HG02943 (cell line): ENCODE measurements at regions not wholly inside any gene's neighbourhood (a gene's known extent, or its start where the extent isn't known, plus 50 kb on each side); places are given as distances from the start of the nearest gene placed in this dataset.
A peak's percentile ranks its signal among the peaks of the same experiment; 100 is the strongest.

ENCODE experiments used
- ATAC-seq: cut with Tn5 transposase; IDR thresholded peaks from one replicate; pipeline ENCODE4 v1.9.1; 2021; ENCODE audit warnings: mild to moderate bottlenecking, low read depth, moderate library complexity; ENCODE audit not compliant: unreplicated experiment

DNA sequence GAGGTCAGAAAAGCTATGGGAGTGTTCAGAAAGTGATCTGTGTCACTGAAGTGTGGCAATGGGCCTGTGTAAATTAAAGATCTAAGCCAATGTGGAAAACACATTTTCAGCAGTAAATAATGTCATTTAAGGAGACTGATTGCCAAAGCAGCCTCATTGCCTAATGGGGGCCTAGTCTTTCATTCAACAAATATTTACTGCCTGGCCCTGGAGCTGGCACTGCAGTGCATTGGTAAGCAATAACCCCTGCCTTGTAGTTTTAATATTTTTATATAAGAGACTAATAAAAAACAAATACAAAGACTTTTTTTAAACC is 326.6 kb downstream of the BTG1 start:
- no peak for ATAC-seq

DNA sequence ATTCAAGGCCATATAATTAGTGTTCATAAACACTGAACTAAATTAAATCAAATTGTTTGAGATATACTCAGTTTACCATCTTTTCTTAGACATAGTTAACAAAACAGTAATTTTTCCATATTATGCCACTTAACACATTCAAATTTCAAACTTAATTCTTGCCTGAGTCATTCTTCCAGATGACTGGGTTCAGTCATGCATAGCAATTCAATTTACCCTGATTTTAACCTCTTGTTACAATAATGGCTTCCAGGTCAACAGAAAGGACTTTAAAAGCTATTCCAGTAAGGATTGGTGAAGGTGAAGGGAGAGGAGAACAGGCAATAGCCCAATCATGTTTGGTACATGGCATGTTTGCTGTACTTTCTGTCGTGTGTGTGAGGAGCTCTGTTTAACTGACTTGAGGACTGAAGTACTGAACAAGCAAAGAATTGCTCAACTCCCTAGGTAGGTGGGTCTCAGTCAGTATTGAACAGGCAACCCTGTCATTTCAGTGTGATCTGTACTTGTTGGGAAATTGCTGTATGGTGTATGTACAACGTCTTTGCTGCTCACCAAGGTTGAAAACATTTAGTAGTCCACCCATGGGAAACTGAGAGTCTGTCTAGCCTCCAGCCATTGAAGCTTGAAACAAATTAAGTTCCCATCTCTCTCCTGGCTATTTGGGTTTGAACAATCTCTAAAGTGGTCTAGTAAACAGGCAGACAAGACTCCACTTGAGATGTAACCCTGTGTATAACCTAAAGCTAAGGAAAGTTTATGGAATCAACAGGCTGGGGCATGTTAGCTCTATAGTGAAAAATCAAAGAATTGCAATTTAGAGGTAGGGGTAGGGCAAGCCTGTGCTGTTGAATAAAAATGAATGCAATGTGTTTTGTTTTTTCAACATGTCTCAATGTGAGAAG is 327.2 kb downstream of the BTG1 start:
- ATAC-seq: no peak

DNA sequence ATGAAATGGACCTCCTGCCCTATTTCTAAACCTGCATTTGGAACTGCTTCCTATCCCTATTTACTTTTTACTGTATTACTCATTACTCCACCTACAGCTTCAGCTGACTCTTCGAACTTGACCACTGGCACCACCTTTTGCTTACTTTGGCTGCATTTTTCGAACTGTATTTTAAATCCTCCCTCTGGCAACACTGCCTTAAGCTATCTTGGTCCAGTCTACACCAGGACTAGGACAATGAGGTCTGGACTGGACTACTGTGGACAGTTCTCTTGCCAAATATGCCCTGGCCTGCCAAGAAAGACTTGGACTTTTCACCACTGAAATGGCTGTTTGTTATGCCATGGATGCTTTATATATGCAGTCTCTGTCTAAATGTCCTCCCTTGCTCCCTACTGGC is 328.1 kb downstream of the BTG1 start:
- ATAC-seq: no peak

DNA sequence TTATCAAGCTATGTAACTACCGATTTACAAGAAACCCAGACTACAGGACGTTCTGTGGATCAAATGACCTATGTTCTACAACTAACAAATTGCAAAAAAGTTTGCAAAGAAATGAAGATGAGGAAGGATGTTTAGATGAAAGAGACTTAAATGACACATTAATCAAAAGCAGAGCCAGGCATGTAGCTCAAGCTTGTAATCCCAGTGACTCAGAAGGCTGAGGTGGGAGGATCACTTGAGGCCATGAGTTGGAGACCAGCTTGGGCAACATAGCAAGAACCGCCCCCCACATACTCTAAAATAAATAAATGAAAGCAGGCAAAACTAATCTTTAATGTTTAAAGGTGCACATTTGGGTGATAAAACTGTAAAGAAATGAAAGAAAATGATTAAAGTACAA is 331.9 kb downstream of the BTG1 start:
- ATAC-seq: no peak

DNA sequence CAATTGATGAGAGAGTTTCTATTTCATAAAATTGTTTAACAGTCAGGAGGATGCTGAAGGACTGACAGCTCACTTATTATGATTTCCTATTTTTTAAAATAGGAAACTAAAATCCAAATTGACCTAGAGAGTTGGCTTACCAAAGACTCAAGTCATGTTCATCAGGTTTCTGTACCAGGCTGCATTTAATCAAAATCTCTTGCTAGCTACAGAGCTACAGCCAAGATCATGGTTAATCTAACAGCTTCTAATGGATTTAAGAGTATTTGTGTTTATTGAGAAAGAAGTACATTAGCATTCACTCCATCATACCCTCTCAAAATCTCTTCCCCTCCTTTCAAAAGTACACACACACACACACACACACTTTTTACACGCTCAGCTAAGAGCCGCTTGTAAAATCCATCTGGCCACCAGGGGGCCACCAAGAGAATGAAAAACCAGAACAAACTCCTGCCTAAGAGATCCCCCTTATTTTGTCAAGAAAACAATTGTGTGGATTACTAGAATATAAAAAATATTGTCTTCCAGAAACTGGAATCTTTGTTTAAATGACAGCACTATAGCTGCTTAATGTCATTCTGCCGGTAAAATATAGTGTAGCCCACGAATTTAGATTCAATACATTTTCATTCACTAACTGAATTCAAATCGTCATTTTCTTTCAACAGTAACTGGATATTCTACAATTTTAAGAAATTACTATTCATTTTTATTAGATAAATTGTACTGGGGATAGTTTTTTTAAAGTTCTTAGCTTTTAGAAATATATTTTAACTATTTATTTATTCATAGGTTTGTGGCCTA is 334.0 kb downstream of the BTG1 start:
- peak; percentile 59 for ATAC-seq

DNA sequence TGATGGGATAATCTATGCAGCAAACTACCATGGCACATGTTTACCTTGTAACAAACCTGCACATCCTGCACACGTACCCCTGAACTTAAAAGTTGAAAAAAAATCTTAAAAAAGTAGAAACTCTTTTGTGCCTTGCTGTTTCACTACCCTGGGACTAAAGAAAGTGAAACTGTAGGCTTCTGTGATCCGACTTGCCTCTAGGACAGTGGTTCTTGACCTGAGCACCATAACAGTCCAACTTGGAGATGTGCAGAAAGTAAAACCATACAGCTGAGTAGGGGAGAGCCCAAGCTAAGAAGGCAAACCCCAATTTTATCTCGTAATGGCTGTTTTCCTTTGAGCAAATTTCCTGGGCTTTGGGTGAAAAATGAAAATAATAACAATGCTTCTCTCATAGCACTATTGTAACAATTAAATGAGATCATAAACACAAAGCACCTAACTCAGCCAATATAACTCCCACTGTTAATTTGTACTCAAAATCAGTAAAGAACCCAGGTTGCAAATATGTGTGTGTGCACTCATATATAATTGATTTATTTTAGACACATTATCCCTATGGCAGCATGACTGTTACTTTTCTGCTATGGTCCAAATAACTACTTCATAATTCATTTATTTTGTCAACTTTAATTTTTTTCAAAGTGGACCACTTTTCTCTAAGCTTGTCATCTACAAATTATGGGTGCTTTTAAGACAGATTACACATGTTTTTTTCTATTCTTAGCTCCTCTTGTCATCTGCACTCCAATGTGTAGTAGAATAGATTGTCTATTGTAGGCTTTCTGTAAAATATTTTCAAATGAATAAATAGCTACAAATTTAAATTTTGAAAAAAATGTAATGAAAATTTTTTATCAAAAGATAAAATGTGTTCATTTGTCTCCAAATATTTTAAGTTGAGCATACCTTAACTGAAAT is 334.9 kb downstream of the BTG1 start:
- no peak for ATAC-seq

DNA sequence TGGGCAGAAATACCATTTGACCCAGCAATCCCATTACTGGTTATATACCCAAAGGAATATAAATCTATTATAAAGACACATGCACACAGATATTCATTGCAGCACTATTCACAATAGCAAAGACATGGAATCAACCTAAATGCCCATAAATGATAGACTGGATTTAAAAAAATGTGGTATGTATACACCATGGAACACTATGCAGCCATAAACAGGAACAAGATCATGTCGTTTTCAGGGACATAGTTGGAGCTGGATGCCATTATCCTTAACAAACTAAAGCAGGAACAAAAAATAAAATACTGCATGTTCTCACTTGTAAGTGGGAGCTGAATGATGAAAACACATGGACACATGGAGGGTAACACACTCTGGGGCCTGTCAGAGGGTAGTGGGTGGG is 335.6 kb downstream of the BTG1 start:
- ATAC-seq: no peak

DNA sequence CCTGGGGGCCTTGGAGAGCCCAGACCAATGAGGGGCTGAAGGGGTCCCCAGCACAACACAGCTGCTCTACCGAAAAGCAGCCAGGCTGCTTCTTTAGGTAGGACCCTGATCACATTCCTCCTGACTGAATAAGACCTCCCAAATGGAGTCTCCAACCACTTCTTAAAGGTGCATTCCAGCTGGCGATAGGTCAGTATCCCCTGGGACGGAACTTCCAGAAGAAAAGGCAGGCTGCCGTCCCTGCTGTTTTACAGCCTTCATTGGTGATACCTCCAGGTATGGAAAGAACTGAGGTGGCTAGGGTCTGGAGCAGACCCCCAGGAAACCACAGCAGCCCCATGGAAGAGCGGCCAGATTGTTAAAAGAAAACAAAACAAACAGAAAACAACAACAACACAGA is 340.6 kb downstream of the BTG1 start:
- no peak for ATAC-seq

DNA sequence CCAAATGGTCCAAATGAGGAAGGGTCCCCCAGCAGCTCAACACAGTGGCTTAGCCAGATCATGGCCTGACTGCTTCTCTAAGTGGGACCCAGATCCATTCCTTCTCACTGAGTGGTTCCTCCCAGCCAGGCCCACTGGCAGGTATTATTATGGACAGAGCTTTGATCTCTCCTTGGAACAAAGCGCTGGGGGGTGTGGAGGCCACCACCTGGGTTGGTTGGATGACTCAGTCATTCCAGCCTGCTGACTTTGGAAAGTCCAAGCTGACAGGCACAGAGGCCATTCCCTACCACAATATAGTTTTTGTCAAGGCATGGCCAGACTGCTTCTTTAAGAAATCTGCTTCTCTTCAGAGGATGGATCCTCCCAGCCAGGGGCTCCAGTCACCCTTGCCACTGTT is 341.1 kb downstream of the BTG1 start:
- ATAC-seq: no peak

DNA sequence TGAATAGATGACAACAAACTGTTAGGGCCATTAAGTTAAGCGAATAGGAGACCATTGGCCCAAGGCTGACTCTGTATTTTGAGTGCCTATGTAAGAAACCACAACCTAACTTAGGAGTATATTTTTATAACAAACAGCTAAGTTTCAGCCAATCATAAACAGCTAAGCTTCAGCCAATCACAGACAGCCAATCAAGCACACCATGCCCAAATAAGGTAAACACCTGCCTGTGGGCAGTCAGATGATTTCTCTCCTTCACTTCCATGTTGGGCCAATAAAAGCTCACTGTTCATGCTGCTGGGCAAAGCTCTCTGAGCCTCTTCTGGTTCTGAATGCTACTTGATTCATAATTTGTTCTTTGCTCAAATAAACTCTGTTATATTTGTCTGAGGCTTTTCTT is 344.6 kb downstream of the BTG1 start:
- no peak for ATAC-seq

DNA sequence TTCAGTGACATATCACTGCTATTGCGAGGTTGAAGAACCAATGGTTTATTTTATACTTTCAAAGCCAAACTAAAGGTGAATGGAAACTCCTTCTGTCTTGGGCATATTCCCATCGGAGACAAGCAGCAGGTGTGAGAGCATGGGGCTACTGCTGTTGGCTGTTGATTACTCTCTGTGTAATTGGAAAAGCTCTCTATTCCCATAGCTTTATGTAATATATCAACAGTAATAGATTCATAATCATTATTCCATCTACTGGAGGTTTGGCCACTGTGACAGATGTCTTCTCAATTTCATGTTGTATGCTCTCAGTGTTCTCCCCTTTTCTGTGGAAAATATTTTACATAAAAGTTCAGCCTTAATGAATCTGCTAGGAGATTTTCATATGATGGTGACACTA is 352.0 kb downstream of the BTG1 start:
- no peak for ATAC-seq

DNA sequence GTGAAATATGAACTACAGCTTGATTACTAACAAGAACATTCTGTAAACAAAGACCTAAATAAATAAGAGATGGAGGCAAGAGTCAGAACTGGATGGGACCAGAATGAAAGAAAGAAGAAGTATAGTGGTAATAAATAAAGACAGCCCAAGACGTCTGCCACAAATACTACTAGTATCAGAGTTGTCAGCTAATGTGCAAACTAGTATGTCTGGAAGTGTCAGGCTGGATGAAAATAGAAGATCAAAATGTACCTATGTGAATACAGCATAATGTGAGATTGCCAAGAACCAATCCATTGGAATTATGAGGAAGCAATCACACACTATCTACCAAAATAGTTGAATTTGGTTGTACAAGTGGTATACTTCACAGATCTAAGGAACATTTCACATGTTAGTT is 353.0 kb downstream of the BTG1 start:
- no peak for ATAC-seq

DNA sequence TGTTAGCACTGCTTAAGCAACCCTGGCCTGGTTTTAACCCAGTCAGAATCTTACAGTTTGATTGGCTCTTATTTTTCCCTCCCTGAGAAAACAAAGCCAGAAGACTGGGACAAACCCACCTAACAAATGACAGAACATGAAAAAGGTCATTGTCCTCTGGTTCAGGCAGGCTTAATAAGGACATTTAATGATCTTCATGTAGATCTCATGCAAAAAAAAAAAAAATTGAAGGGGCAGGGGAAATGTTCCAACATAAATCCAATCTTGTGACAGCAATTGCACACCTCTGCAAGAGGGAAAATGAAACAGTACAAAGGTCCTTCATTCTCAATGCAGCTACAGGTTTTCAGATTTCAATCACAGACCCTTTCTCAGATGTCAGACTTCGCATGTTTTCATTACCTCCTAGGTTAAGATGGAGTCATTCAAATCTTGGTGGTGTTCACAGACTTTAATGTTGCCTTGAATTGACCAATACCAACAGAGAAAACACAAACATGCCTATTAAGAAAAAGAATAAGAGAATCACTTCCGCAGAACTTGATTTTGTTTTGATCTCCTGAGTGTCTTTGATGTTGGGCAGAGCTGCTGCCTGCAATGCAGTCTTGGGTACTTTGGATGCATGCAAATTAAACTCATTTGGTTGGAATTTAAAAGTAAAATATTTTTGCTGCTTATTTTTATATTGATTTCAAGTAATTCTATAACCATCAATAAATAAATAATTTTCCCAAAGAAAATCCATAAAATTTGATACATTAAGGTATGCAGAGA is 359.0 kb downstream of the BTG1 start:
- ATAC-seq: no peak

DNA sequence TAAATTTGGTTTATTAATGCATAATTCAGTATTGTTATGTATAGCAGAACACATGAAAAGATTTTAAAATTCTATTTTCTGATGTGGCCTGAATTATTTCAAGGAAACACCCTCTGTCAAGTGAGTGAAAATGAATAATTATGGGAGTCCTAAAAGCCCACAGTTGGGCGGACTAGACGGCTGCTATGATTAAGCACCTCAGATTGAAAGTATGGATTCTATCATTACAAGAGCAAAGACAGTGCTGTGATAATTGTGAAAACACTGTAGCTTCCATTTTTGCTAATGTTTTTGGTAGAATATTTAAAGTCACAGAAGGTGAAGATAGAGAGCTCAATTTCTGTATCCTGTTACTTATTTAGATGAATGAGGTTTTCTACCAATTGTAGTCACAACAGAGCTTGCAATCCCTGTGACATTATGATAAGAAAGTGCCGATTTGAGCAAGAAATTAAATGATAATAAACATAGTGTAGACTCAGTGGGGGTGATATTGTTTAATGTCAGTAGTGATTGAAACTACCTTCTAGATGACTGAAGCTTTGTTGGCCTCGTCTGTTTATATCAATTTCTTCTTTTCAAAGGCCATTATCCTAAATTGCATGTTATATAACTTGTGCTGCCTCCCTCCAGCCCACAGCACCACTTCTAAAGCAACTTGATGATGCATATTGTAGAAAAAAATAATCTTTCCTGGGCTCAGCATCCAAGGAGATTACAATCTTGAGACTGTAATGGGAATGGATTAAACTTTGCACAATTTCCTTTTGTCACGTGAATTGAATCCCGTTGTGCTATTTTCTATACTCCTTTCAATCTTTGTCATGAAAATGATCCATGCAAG is 359.8 kb downstream of the BTG1 start:
- no peak for ATAC-seq

DNA sequence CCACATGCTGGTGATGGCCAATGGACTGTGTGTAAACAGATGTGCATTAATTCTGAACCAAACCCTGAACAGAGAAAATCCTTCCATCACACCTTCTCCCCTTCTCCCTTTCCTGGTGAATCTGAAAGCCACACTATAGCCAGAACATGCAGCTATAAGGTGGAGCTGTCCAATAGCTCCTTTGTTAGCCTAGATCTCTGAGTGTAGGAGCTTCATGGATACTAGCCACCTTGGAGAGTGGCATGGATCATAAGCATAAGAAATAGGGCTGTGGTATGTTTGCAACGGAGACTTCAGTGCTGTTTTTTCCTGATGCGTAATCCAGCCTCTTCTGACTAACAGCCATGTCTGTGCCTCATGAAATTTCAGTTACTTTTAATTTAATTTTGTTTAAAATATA is 364.5 kb downstream of the BTG1 start:
- ATAC-seq: no peak

DNA sequence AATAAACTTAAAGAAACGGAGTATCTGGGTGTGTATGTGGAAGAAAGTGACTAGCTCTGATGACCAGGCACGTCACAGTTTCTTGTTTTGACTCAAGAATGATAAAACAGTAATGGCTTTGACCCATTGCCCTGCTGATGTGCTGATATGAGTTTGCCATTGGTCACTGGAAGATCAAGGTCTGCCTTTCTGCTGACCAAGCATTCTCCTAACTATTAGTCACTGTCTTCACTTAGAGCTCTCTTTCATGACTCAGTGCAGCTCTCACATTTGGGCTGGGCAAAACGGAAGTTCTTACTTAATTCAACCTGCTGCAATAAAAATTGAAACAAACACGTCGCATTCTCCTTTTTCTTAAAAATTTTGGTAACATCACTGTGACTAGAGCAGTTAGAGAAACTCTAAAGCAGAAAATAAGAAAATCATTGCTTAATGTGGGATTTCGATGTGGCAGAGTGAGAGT is 366.7 kb downstream of the BTG1 start:
- ATAC-seq: peak; percentile 94

DNA sequence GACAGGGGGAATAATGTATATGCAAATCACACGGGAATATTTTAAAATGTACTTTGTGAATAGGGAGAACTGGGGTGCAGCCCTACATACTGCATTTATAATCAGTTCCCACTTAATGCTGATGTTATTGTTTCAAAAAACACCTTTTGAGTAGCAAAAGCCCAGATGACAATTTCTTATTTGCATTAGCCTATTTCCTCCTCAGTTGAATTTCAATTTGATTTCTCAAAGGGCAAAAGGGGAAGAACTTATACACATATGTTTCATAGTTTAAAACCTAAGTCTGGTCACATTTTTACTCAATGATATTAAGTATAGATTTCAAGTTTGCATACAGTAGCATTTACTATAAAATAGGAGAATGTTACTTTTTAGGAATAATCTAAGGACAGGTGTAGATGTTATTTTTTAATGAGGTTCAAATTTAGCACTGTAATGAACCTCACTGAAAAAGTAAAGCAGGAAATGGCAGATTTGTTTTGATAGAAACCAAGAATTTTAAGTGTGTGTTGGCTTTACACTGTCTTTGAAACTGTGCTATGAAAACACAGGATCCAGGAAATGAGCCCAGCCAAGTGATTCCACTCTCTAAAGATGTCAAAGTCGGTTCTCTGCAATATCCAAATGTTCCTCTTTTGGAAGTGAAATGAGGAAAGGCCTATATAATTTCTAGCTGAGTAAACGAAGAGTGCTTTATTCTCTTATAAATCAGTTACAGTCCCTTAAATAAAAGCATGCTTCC is 367.4 kb downstream of the BTG1 start:
- ATAC-seq: peak; percentile 62

DNA sequence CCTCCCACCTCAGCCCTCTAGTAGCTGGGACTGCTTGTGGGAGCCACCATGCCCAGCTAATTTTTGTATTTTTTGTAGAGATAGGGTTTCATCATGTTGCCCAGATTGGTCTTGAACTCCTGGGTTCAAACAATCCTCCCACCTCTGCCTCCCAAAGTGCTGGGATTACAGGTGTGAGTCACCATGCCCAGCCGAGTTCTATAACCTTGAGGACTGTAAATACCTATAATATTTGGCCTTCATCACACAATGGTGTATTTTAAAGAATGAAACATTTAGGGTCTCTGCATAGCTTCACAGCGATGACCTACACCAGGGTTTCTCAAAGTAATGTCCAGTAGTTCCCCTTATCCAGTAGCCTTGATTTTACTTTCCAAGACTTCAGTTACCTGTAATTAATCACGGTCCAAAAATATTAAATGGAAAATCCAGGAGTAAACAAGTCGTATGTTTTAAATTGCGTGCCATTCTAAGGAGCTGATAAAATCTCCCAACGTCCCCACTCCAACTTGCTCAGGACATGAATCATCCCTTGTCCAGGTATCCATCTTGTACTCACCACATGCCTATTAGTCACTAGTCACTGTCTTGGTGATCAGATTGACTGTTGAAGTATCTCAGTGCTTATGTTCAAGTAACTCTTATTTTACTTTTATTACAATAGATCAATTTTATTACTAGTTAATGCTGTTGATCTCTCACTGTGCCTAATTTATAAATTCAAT is 368.2 kb downstream of the BTG1 start:
- no peak for ATAC-seq
